Immature natural killer cell (primary cell): ENCODE measurements at regions not wholly inside any gene's neighbourhood (a gene's known extent, or its start where the extent isn't known, plus 50 kb on each side); places are given as distances from the start of the nearest gene placed in this dataset.
A peak's percentile ranks its signal among the peaks of the same experiment; 100 is the strongest.
"Not testable (repeated sequence)": the region's sequence is repeated elsewhere in the genome, so short reads cannot be mapped to it uniquely, and the experiment has no call there.

Experiments used
- DNase-seq, 3 donors: peaks; one replicate each; pipeline ENCODE4 v3.0.0; 2022; ENCODE audit warnings: mixed read lengths in 1 of 3
- H3K27ac Mint-ChIP-seq, 6 donors: one replicate each; pipeline ENCODE4 v1.8.0; 2020; ENCODE audit warnings: mixed read lengths in 6 of 6, mild to moderate bottlenecking in 5 of 6, inconsistent platforms in 4 of 6, moderate library complexity in 3 of 6
- H3K27me3 Mint-ChIP-seq, 3 donors: one replicate each; pipeline ENCODE4 v1.8.0; 2020 to 2021; ENCODE audit warnings: low read depth in 3 of 3, mild to moderate bottlenecking in 3 of 3, mixed read lengths in 3 of 3, moderate library complexity in 3 of 3, inconsistent platforms in 1 of 3
- H3K36me3 Mint-ChIP-seq, 3 donors: one replicate each; pipeline ENCODE4 v1.8.0; 2020; ENCODE audit warnings: mixed read lengths in 3 of 3, inconsistent platforms in 2 of 3, mild to moderate bottlenecking in 2 of 3
- H3K4me1 Mint-ChIP-seq, 2 donors: one replicate each; pipeline ENCODE4 v1.8.0; 2020; ENCODE audit warnings: inconsistent platforms in 2 of 2, mild to moderate bottlenecking in 2 of 2, mixed read lengths in 2 of 2, moderate library complexity in 1 of 2
- H3K4me3 Mint-ChIP-seq, 5 donors: one replicate each; pipeline ENCODE4 v1.8.0; 2020; ENCODE audit warnings: mild to moderate bottlenecking in 5 of 5, mixed read lengths in 5 of 5, inconsistent platforms in 3 of 5, moderate library complexity in 3 of 5
- H3K9me3 Mint-ChIP-seq, 6 donors: one replicate each; pipeline ENCODE4 v1.8.0; 2020; ENCODE audit warnings: mild to moderate bottlenecking in 6 of 6, mixed read lengths in 6 of 6, inconsistent platforms in 4 of 6, moderate library complexity in 3 of 6

DNA sequence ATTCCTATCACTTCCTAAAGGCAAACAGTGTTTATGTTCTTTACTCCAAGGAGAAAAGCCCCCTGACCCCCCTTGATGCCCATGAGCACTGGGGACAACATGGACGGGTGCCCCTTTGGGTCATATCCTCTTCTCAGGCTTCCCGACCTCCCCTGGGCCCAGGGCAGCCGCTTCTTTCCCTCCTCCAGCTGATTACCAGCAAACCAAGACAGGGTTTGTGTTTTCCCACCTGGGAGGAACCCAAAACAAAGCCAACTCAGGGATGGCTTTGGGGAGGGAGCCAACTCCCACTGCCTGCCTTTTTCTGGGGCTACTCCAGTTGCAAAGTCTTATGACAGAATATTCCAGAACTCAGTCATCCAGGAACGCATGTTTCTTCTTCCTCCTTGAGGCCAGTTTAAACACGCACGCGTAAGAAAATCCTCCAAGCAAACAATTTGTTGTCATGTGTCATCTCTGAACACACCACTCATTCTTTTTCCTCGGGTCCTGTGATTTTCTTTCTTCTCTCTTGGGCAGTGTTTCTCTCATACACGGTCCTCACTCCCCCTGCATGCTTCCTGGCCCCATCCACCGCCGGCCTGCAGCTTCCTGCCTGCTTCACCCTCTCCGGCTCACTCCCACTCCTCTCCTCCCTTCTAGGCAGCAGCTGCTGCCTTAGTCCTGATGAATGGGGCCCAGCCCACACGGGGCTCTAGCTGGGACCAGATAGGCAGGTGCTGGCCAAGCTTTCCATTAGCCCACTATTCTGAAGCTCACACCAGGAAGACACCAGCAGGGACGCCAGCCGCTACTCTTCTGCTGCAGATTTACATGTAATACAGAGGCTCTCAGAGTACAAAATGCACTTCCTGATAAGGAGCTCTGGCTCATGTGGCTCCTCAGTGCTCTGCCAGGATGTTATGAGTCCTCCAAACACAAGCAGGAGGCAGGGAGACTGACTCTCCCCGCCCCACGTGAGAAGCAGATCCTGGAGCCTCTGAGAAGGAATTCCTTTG lies 116.7 kb upstream of the VOPP1 start:
- not testable (repeated sequence) for H3K4me1 Mint-ChIP-seq, H3K9me3 Mint-ChIP-seq, DNase-seq, H3K36me3 Mint-ChIP-seq, H3K27me3 Mint-ChIP-seq, H3K27ac Mint-ChIP-seq, H3K4me3 Mint-ChIP-seq

DNA sequence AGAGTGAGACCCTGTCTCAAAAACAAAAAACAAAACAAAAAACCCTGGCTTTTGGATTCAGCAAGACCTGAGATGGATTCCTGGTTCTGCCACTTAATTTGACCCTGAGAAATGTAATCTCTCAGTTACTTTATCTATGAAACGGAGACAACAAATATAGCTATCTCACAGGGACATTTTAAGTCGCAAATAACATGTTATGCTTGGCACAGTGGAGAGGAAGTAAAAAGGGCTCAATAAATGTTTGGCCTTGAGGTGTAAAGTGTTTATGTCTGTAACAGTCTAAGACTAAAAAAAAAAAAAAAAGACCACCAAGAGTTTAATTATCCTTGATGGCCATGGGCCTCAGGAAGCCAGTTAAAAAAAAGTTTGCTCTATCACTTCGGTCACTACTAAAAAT lies 116.0 kb upstream of the VOPP1 start:
- not testable (repeated sequence) for H3K4me1 Mint-ChIP-seq, DNase-seq, H3K9me3 Mint-ChIP-seq, H3K27ac Mint-ChIP-seq, H3K36me3 Mint-ChIP-seq, H3K27me3 Mint-ChIP-seq, H3K4me3 Mint-ChIP-seq

DNA sequence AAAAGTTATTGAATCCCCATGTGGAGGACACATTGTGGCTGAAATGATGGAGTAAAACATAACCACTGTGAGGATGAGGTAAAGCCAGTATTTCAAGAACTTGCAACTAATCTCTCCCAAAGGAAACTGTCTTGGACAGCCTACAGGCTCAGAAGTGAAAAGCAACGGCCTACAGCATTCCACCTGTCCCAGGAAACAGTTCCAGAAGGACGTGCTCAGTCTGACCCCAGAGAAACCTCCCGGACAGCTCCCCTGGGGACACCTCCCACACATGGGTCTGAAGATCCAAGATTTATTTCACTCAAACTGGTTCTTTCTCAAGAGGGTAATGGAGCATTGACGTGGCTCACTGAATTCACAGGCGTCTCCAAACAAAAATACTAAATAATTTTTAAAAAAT lies 115.0 kb upstream of the VOPP1 start:
- H3K9me3 Mint-ChIP-seq, H3K36me3 Mint-ChIP-seq, H3K27ac Mint-ChIP-seq, DNase-seq, H3K4me1 Mint-ChIP-seq, H3K4me3 Mint-ChIP-seq, H3K27me3 Mint-ChIP-seq: not testable (repeated sequence)

DNA sequence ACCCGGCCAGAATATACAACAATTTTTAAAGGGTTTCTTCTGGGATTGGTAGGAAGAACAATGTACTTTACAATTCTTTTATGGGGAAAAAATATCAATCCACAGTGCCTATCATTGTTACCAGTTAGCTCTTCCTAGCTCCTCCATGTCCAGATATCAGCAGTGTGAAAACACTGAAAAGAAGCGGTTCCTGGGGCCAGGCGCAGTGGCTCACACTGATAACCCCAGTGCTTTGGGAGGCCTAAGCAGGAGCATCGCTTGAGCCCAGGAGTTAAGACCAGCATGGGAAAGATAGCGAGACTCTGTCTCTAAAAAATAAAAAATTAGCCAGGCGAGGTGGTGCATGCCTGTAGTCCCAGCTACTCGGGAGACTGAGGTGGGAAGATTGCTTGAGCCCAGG lies 114.5 kb upstream of the VOPP1 start:
- not testable (repeated sequence) for H3K4me1 Mint-ChIP-seq, H3K9me3 Mint-ChIP-seq, H3K4me3 Mint-ChIP-seq, H3K36me3 Mint-ChIP-seq, H3K27ac Mint-ChIP-seq, H3K27me3 Mint-ChIP-seq, DNase-seq

GRCh38 chr7:55683501-55683900 lies 111.2 kb upstream of the VOPP1 start:
- H3K9me3 Mint-ChIP-seq, H3K4me1 Mint-ChIP-seq, H3K27me3 Mint-ChIP-seq, DNase-seq, H3K27ac Mint-ChIP-seq, H3K4me3 Mint-ChIP-seq, H3K36me3 Mint-ChIP-seq: not testable (repeated sequence)

DNA sequence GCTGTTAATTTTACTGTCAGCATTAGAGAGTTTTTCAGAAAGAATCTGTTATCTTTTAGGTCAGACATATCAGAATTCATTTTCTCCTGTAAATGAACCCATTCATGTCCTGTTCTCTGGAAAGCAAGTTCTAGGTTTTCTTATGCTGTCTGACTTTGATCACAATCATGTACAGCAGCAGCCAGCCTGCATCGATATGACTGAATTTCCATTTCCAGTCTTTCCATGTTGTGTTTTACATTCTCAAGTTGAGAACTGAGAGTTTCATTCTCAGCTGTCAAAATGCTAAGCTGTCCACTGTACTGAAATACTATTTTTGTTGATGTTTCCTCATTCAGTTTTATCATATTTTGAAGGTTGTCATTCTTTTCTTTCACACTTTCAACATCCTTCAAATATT lies 103.3 kb upstream of the VOPP1 start:
- not testable (repeated sequence) for H3K9me3 Mint-ChIP-seq, H3K27ac Mint-ChIP-seq, H3K27me3 Mint-ChIP-seq, DNase-seq, H3K4me3 Mint-ChIP-seq, H3K36me3 Mint-ChIP-seq, H3K4me1 Mint-ChIP-seq

DNA sequence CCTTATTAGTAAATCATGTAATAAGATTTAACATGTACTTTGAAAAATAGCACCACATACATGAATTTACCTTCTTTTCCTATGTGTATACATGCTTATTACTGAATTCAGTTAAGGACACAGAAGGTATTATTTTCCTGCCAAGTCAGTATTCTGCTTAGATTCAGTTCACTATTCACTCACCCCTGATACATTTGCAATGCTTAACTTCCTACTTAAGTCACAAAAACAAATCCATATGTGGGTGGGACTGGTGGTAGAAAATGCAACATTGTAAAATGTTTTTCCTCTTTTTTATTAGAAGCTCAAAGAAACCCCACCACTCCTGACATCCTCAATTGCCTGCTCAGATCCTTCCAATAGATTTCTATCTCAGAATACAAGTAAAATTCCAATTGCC lies 101.2 kb upstream of the VOPP1 start:
- not testable (repeated sequence) for DNase-seq, H3K4me1 Mint-ChIP-seq, H3K36me3 Mint-ChIP-seq, H3K27me3 Mint-ChIP-seq, H3K9me3 Mint-ChIP-seq, H3K27ac Mint-ChIP-seq, H3K4me3 Mint-ChIP-seq

- H3K9me3 Mint-ChIP-seq, H3K27me3 Mint-ChIP-seq, H3K27ac Mint-ChIP-seq, H3K4me3 Mint-ChIP-seq, H3K4me1 Mint-ChIP-seq, H3K36me3 Mint-ChIP-seq, DNase-seq: not testable (repeated sequence)
These were observed 99.8 kb upstream of the VOPP1 start for GRCh38 chr7:55672084-55672483.

DNA sequence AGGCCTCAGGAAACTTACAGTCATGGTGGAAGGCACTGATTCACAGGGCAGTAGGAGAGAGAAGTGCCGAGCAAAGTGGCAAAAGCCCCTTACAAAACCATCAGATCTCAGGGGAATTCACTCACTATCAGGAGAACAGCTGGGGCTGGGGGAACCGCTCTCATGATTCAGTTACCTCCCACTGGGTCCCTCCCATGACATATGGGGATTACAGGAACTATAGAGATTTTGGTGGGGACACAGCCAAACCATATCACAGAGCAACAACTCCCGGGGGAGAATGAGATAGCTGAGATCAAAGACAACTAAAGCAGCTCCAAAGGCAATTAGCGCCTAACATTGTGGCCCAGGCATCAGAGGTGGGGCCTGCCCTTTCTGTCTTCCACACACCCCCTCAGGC lies 85.4 kb upstream of the VOPP1 start:
- H3K4me1 Mint-ChIP-seq = peaks cover 0 to 7% of the 10 kb centered on the region in 2 donors
- H3K27me3 Mint-ChIP-seq = peaks cover 0 to 4% (median 0%) of the 10 kb centered on the region in 3 donors
- no peaks in the 10 kb centered on the region for H3K9me3 Mint-ChIP-seq
- no peak overlapping the region for H3K27ac Mint-ChIP-seq
- no peaks in the 10 kb centered on the region for H3K36me3 Mint-ChIP-seq
- no peak overlapping the region for H3K4me3 Mint-ChIP-seq
- no peak for DNase-seq

- DNase-seq = no peak
- H3K36me3 Mint-ChIP-seq = no peaks in the 10 kb centered on the region
- H3K27ac Mint-ChIP-seq = no peak overlapping the region
- H3K4me3 Mint-ChIP-seq = no peak overlapping the region
- peaks cover 2 to 8% (median 3%) of the 10 kb centered on the region in 3 donors for H3K27me3 Mint-ChIP-seq
- no peaks in the 10 kb centered on the region for H3K9me3 Mint-ChIP-seq
- no peaks in the 10 kb centered on the region for H3K4me1 Mint-ChIP-seq
These were observed 78.8 kb upstream of the VOPP1 start for GRCh38 chr7:55651057-55651456.

DNA sequence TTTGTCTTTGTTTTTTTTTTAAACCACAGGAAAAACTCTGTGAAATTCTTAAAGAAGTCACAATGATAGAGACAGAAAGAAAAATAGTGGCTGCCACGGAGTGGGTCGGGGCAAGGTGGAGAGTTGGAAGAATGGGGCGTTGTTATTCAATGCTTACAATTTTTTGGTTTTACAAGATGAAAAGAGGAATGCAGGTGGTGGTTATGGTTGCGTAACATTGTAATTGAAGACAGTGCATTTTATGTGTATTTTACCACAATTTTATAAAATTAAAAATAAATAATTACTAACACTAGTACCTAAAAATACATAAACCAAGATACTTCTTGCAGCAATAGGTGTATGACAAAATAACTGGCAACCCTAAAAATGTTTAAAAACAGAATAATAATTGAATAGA lies 76.9 kb upstream of the VOPP1 start:
- H3K4me3 Mint-ChIP-seq = no peak overlapping the region
- no peak for DNase-seq
- no peak overlapping the region for H3K27ac Mint-ChIP-seq
- no peaks in the 10 kb centered on the region for H3K9me3 Mint-ChIP-seq
- H3K27me3 Mint-ChIP-seq = peaks cover 2 to 8% (median 3%) of the 10 kb centered on the region in 3 donors
- no peaks in the 10 kb centered on the region for H3K36me3 Mint-ChIP-seq
- H3K4me1 Mint-ChIP-seq = no peaks in the 10 kb centered on the region

DNA sequence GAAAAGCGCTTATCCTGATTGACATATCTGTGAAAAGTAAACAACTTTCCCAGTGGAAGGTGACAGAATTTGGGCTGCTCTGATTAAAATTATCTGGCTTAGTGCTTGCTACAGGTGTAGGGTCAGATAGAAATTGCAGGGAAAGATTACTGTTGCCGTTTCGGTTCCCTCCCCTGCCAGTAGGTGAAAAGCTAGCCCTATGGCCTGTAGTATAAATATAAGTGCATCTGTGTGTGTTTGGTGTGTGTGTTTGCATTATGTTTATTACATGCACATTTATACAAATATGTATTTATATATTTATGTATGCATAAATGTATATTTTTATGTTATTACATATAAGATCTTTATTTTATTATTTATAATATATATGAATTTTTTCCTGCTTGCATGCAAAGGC lies 72.3 kb upstream of the VOPP1 start:
- Mint-ChIP-seq H3K27me3 (no peaks in the 10 kb centered on the region), H3K4me1 (peaks cover 7 to 10% of the 10 kb centered on the region in 2 donors)

DNA sequence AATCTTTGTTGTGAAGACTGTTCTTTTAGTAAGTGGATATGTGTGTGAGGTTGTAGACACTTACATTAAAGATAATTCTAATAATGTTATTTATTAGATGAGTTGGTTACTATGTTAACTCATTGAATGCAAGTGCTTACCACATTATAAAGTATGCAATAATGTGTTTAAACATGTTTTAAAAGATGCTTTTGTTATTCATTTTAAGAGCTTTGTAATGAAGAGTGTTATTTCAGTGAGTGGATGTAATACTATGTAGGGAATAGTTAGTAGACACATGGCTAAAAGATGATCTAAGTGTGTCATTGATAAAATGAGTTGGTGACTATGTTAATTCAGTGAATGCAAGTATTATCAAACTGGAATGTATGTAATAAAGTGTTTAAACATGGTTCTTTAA lies 70.0 kb upstream of the VOPP1 start:
- DNase-seq = no peak
- no peaks in the 10 kb centered on the region for H3K9me3 Mint-ChIP-seq
- H3K36me3 Mint-ChIP-seq = no peaks in the 10 kb centered on the region
- H3K27me3 Mint-ChIP-seq = no peaks in the 10 kb centered on the region
- no peak overlapping the region for H3K27ac Mint-ChIP-seq
- H3K4me3 Mint-ChIP-seq = no peak overlapping the region
- H3K4me1 Mint-ChIP-seq = peaks cover 7 to 10% of the 10 kb centered on the region in 2 donors

More for the DNA sequence above, 72.3 kb upstream of the VOPP1 start:
- Mint-ChIP-seq H3K9me3 (no peaks in the 10 kb centered on the region), H3K36me3 (no peaks in the 10 kb centered on the region), H3K27ac (no peak overlapping the region), H3K4me3 (no peak overlapping the region)
- no peak for DNase-seq

- H3K27me3 Mint-ChIP-seq = no peaks in the 10 kb centered on the region
- peaks cover 7 to 10% of the 10 kb centered on the region in 2 donors for H3K4me1 Mint-ChIP-seq
- no peaks in the 10 kb centered on the region for H3K36me3 Mint-ChIP-seq
- H3K9me3 Mint-ChIP-seq = no peaks in the 10 kb centered on the region
- peak overlapping the region in 3 of 5 donors; percentile 2 to 34 (median 8) for H3K4me3 Mint-ChIP-seq
- peak overlapping the region in 4 of 6 donors; percentile 6 to 39 (median 20) for H3K27ac Mint-ChIP-seq
- peak in 1 of 3 donors; percentile 8 for DNase-seq
These were observed 69.5 kb upstream of the VOPP1 start for GRCh38 chr7:55641811-55642210.

DNA sequence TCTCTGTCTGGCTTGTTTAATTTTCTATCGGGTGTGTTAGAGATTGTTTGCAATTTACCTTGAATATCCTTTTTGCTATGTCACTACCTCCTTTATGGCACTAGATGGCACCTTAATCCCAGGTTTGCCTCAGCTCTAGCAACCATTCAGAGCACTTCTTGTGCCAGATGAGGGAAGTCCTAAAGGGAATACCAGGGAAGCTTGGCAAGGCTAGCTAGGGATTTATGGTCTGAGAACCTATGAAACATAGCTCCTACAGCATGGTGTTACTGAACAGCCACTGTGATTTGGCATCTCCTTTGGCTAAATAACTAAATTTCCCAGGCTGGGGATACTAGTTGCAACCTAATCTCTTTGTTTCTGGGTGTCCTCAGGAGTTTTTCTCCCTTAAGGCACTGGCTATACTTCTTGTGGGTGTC lies 69.0 kb upstream of the VOPP1 start:
- Mint-ChIP-seq H3K4me1 (peaks cover 7 to 10% of the 10 kb centered on the region in 2 donors), H3K27ac (no peak overlapping the region), H3K9me3 (no peaks in the 10 kb centered on the region), H3K27me3 (no peaks in the 10 kb centered on the region), H3K36me3 (no peaks in the 10 kb centered on the region), H3K4me3 (no peak overlapping the region)
- DNase-seq = peak; percentile 36 to 55 (median 49)
